K562 (cell line): ENCODE measurements at regions not wholly inside any gene's neighbourhood (a gene's known extent, or its start where the extent isn't known, plus 50 kb on each side); places are given as distances from the start of the nearest gene placed in this dataset.
A peak's percentile ranks its signal among the peaks of the same experiment; 100 is the strongest.

Experiments
- ATAC-seq: fragments of 200-7000 bp; cut with Tn5 transposase; 3 replicates; pipeline ENCODE4 v1.9.1; 2020; ENCODE audit warnings: moderate library complexity
- BruUV-seq: library from RNA; stranded (reverse); fragments of 400-500 nt; replicated peaks from 2 replicates; lab custom pipeline; 2021; lab: Mats Ljungman, UMichigan
- CTCF ChIA-PET: fragments of 300-600 bp; formaldehyde crosslinking; extraction: SDS; loops from one replicate; lab custom pipeline; 2021; ENCODE audit warnings: low intra/inter-chr PET ratio; lab: Yijun Ruan, JAX
- POLR2A ChIA-PET: fragments of 300-600, 350-650 bp; sonication (Branson Sonifier 250); formaldehyde crosslinking; extraction: SDS; loops from one replicate; lab custom pipeline; 2021; ENCODE audit warnings: antibody characterized with exemption, inconsistent platforms; lab: Yijun Ruan, JAX
- DNase-seq, 4 experiments: peaks; one replicate each; pipeline versions ENCODE4 v3.0.0 to v3.0.0-alpha.2; 2011 to 2018; ENCODE audit warnings: low spot score in 3 of 4, mixed read lengths in 3 of 4; ENCODE audit errors: extremely low read depth in 1 of 4
- FAIRE-seq: peaks from 2 replicates; lab custom pipeline; 2011; peaks lifted over from hg19 to GRCh38; lab: Jason Lieb, UNC
- H2AFZ ChIP-seq: 2 replicates; pipeline ENCODE4 v1.6.0; 2011; ENCODE audit warnings: low read depth, low read length, control low read depth, inconsistent platforms
- H3K27ac ChIP-seq: fragments of 200-600 bp; 3 replicates; pipeline ENCODE4 v1.8.0; 2011; ENCODE audit warnings: low read depth, mild to moderate bottlenecking, control low read depth, inconsistent platforms, low read length, moderate library complexity, mixed read lengths; ENCODE audit errors: extremely low read depth
- H3K27me3 ChIP-seq, 2 experiments: fragments of 300-600 bp in 1 of 2; 2 replicates in 1 of 2; 3 replicates in 1 of 2; pipeline versions ENCODE4 v1.6.0 to v1.8.0; 2011; ENCODE audit warnings: inconsistent platforms in 2 of 2, low read length in 2 of 2, mild to moderate bottlenecking in 1 of 2, mixed read lengths in 1 of 2, moderate library complexity in 1 of 2; ENCODE audit not compliant: control insufficient read depth in 2 of 2, insufficient read depth in 2 of 2
- H3K36me3 ChIP-seq: fragments of 300-600 bp; 3 replicates; pipeline ENCODE4 v1.8.0; 2011; ENCODE audit warnings: mild to moderate bottlenecking, low read length, inconsistent platforms; ENCODE audit not compliant: control insufficient read depth, insufficient read depth
- H3K4me1 ChIP-seq, 2 experiments: fragments of 200-600 bp in 1 of 2; replicated peaks in 1 of 2; 2 replicates in 1 of 2; 3 replicates in 1 of 2; pipeline versions ENCODE4 v1.5.1 to v1.8.0; 2011; ENCODE audit warnings: inconsistent platforms in 2 of 2, low read length in 2 of 2, mild to moderate bottlenecking in 1 of 2, mixed read lengths in 1 of 2, moderate library complexity in 1 of 2; ENCODE audit not compliant: control insufficient read depth in 2 of 2, insufficient read depth in 2 of 2
- H3K4me2 ChIP-seq: 2 replicates; pipeline ENCODE4 v1.6.1; 2011; ENCODE audit warnings: low read length, control low read depth, inconsistent platforms, mixed read lengths; ENCODE audit not compliant: insufficient read depth
- H3K4me3 ChIP-seq: fragments of 200-600 bp; sonication (generic), shearing (Covaris generic); 2 replicates; pipeline ENCODE4 v1.5.1; 2016; ENCODE audit warnings: control low read depth, inconsistent platforms
- H3K79me2 ChIP-seq: fragments of 200-600 bp; 3 replicates; pipeline ENCODE4 v1.8.0; 2011; ENCODE audit warnings: low read length, inconsistent platforms; ENCODE audit not compliant: control insufficient read depth, insufficient read depth
- H3K9ac ChIP-seq, 2 experiments: 2 replicates each; pipeline versions ENCODE4 v1.6.0 to v1.6.1; 2011; ENCODE audit warnings: low read depth in 2 of 2, low read length in 2 of 2, control low read depth in 1 of 2, inconsistent platforms in 1 of 2, mild to moderate bottlenecking in 1 of 2, mixed read lengths in 1 of 2; ENCODE audit not compliant: insufficient read depth in 1 of 2
- H3K9me1 ChIP-seq: one replicate; pipeline ENCODE4 v1.6.0; 2011; ENCODE audit warnings: inconsistent platforms, mild to moderate bottlenecking, low read length, moderate library complexity; ENCODE audit not compliant: control insufficient read depth, insufficient read depth
- H3K9me3 ChIP-seq: replicated peaks from 2 replicates; pipeline ENCODE4 v1.5.1; 2011; ENCODE audit warnings: low read depth, low read length, inconsistent platforms; ENCODE audit not compliant: control insufficient read depth, insufficient read depth
- H4K20me1 ChIP-seq: replicated peaks from 2 replicates; pipeline ENCODE4 v1.6.1; 2011; ENCODE audit warnings: low read length, inconsistent platforms, mixed read lengths; ENCODE audit not compliant: control insufficient read depth, insufficient read depth
- CBX2 ChIP-seq: fragments of 200-600 bp; sonication (generic); IDR thresholded peaks from one replicate; pipeline ENCODE4 v1.6.1; 2012; ENCODE audit warnings: mild to moderate bottlenecking, low read length, inconsistent platforms; ENCODE audit not compliant: insufficient read depth, poor library complexity, severe bottlenecking
- CEBPB ChIP-seq: fragments of 450-650 bp; IDR thresholded peaks from 2 replicates; pipeline ENCODE4 v1.6.1; 2016; ENCODE audit warnings: missing genetic modification characterization, missing compliant biosample characterization
- CEBPG ChIP-seq, 3 experiments: fragments of 200-800 bp in 1 of 3; sonication (Bioruptor generic) in 1 of 3; sonication (generic) in 1 of 3; formaldehyde crosslinking in 1 of 3; IDR thresholded peaks in 2 of 3; conservative IDR thresholded peaks in 1 of 3; 2 replicates each; pipeline versions ENCODE4 v1.6.1 to v1.8.0; 2016 to 2022; ENCODE audit warnings: missing compliant biosample characterization in 2 of 3, missing genetic modification characterization in 2 of 3, mild to moderate bottlenecking in 1 of 3, missing genetic modification reagents in 1 of 3
- MYBL2 ChIP-seq, 2 experiments: fragments of 450-650 bp in 1 of 2; sonication (generic) in 1 of 2; formaldehyde crosslinking in 1 of 2; IDR thresholded peaks; 2 replicates each; pipeline versions ENCODE4 v1.6.1 to v1.8.1; 2017 to 2022; ENCODE audit warnings: borderline replicate concordance in 1 of 2, inconsistent platforms in 1 of 2, low read depth in 1 of 2, mild to moderate bottlenecking in 1 of 2, missing genetic modification reagents in 1 of 2, moderate library complexity in 1 of 2
- PKNOX1 ChIP-seq: fragments of 450-650 bp; IDR thresholded peaks from 2 replicates; pipeline ENCODE4 v1.6.1; 2016
- PTTG1 ChIP-seq: fragments of 450-650 bp; IDR thresholded peaks from 2 replicates; pipeline ENCODE4 v1.6.1; 2016; ENCODE audit warnings: low read depth, mild to moderate bottlenecking, missing genetic modification characterization, missing compliant biosample characterization
- TRIM25 ChIP-seq: fragments of 450-650 bp; IDR thresholded peaks from 2 replicates; pipeline ENCODE4 v1.7.0; 2016; ENCODE audit warnings: borderline replicate concordance
- ZBTB5 ChIP-seq: fragments of 450-650 bp; IDR thresholded peaks from 2 replicates; pipeline ENCODE4 v1.6.1; 2017; ENCODE audit warnings: antibody characterized with exemption
- ZKSCAN1 ChIP-seq: fragments of 150-350 bp; IDR thresholded peaks from 2 replicates; pipeline ENCODE4 v1.6.1; 2016; ENCODE audit warnings: low read depth, low read length
- WGBS: fragments of 100-300 bp; shearing (Covaris generic); methylation state at CpG from one replicate; pipeline ENCODE4 v1.1.6; 2016; ENCODE audit warnings: low coverage, mixed read lengths; ENCODE audit not compliant: insufficient coverage; ENCODE audit errors: missing lambda C conversion rate; 5-methylcytosine and 5-hydroxymethylcytosine counted together
- in situ Hi-C: fragments of 300-500 bp; cut with MboI; formaldehyde crosslinking; loops from 4 replicates; pipeline ENCODE4 v1.15.0; 2018; ENCODE audit warnings: inconsistent platforms, mixed read lengths
- intact Hi-C: fragments of 100-400 bp; cut with micrococcal nuclease; formaldehyde crosslinking; loops from 2 replicates; pipeline ENCODE4 v1.14.2; 2022

GRCh38 chr6:23320471-23321015, 751.2 kb downstream of the HDGFL1 start:
- no peak for FAIRE-seq
- Histone ChIP-seq H3K4me1 (no peaks in the 10 kb centered on the region), H3K27ac (no peak overlapping the region), H3K4me3 (no peak overlapping the region), H3K9me3 (no peaks in the 10 kb centered on the region; the same call in 1 of the 2 replicates), H3K27me3 (no peaks in the 10 kb centered on the region), H3K36me3 (no peaks in the 10 kb centered on the region), H3K4me2 (no peak overlapping the region), H2AFZ (no peak overlapping the region), H3K9ac (no peak overlapping the region), H3K9me1 (no peaks in the 10 kb centered on the region), H3K79me2 (no peaks in the 10 kb centered on the region), H4K20me1 (no peaks in the 10 kb centered on the region)
- intact Hi-C loops (no loop called here), in situ Hi-C loops (no loop called here)
- BruUV-seq, result no TSS peak
- 3% methylated on average over 2 of the region's 2 CpGs for WGBS
- no peak for DNase-seq
- ChIA-PET CTCF (no interaction called here), POLR2A (no interaction called here)
- ATAC-seq, result no peak
- TF ChIP-seq CEBPB (tag), result 0 out of 2 replicates have a peak, but pooled peaks have one; percentile 30
- no peak for TF ChIP-seq CEBPG (CRISPR knock-in tag; IDR thresholded peaks at IDR 0.05)
- 0 out of 4 replicates have a peak, but pooled peaks of 1 of the 2 experiments have one; percentile 33 for TF ChIP-seq CEBPG (tag; conservative IDR thresholded peaks at IDR 0.05 in 1 of 2, IDR thresholded peaks at IDR 0.05 in 1 of 2)
- no peak for TF ChIP-seq PTTG1 (tag)

GRCh38 chr6:23323897-23324296, 754.5 kb downstream of the HDGFL1 start:
- DNase-seq (no peak), ATAC-seq (no peak), FAIRE-seq (no peak)
- H3K4me3 ChIP-seq, result no peak overlapping the region
- H3K27ac ChIP-seq, result no peak overlapping the region
- intact Hi-C loops, result no loop called here
- H2AFZ ChIP-seq, result no peak overlapping the region
- no peaks in the 10 kb centered on the region; the same call in 1 of the 2 replicates for H3K9me3 ChIP-seq
- H3K9ac ChIP-seq, result no peak overlapping the region
- WGBS, result 1% methylated on average over 4 of the region's 4 CpGs
- ChIA-PET POLR2A (no interaction called here), CTCF (no interaction called here)
- H3K4me2 ChIP-seq, result no peak overlapping the region
- H3K27me3 ChIP-seq, result no peaks in the 10 kb centered on the region
- in situ Hi-C loops, result no loop called here
- no peaks in the 10 kb centered on the region for H3K79me2 ChIP-seq
- H3K9me1 ChIP-seq, result no peaks in the 10 kb centered on the region
- no peaks in the 10 kb centered on the region for H3K36me3 ChIP-seq
- H4K20me1 ChIP-seq, result no peaks in the 10 kb centered on the region
- no peaks in the 10 kb centered on the region for H3K4me1 ChIP-seq
- no TSS peak for BruUV-seq
- TF ChIP-seq MYBL2 (IDR thresholded peaks at IDR 0.05; ENCODE audit: low read depth) (no peak), MYBL2 (CRISPR knock-in tag; IDR thresholded peaks at IDR 0.05; ENCODE audit: borderline replicate concordance) (no peak), PKNOX1 (no peak), ZKSCAN1 (no peak), ZBTB5 (no peak), CBX2 (no peak), TRIM25 (no peak)
